Esophagus muscularis mucosa (tissue), 3 donors: ENCODE measurements at regions not wholly inside any gene's neighbourhood (a gene's known extent, or its start where the extent isn't known, plus 50 kb on each side); places are given as distances from the start of the nearest gene placed in this dataset.

Source experiments
- POLR2A ChIP-seq: fragments of 450-650 bp; IDR thresholded peaks from one replicate; pipeline ENCODE4 v1.6.1; 2017; ENCODE audit warnings: antibody characterized with exemption, moderate library complexity, mild to moderate bottlenecking, low read depth
- TF ChIP-seq, protein P1 (sequence below), 3 experiments: fragments of 200-600 bp in 2 of 3; fragments of 450-650 bp in 1 of 3; sonication (generic) in 2 of 3; IDR thresholded peaks; one replicate each; pipeline ENCODE4 v1.5.1; 2017 to 2019; ENCODE audit warnings: antibody characterized with exemption in 3 of 3, mild to moderate bottlenecking in 2 of 3, moderate library complexity in 1 of 3

DNA sequence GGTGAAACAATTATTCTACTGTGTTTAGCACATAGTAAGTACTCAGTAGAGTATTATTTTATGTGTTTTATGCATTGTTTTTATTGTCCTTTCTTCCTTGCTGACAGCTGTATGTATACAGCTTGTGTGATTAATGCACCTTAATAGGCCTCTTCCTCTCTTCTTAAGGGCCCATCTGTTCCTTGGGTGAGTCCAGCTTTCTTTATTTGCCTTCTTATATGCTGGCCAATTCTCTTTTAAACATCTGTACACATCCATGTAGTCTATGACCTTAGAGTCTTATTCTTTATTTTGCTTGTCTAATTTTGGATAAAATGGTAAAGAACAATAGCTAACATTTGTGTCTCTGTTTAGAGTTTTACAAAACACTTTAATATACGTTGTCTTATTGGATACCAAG, 333.7 kb upstream of the MEIS1 start:
- no peak for TF ChIP-seq POLR2A
- TF ChIP-seq, protein P1, sequence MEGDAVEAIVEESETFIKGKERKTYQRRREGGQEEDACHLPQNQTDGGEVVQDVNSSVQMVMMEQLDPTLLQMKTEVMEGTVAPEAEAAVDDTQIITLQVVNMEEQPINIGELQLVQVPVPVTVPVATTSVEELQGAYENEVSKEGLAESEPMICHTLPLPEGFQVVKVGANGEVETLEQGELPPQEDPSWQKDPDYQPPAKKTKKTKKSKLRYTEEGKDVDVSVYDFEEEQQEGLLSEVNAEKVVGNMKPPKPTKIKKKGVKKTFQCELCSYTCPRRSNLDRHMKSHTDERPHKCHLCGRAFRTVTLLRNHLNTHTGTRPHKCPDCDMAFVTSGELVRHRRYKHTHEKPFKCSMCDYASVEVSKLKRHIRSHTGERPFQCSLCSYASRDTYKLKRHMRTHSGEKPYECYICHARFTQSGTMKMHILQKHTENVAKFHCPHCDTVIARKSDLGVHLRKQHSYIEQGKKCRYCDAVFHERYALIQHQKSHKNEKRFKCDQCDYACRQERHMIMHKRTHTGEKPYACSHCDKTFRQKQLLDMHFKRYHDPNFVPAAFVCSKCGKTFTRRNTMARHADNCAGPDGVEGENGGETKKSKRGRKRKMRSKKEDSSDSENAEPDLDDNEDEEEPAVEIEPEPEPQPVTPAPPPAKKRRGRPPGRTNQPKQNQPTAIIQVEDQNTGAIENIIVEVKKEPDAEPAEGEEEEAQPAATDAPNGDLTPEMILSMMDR (IDR thresholded peaks at IDR 0.05) = no peak
